Dedifferentiated amniotic fluid mesenchymal stem cell (primary cell): ENCODE measurements at regions not wholly inside any gene's neighbourhood (a gene's known extent, or its start where the extent isn't known, plus 50 kb on each side); places are given as distances from the start of the nearest gene placed in this dataset.

Experiments
- DNase-seq: peaks from one replicate; pipeline ENCODE4 v3.0.0-alpha.2; 2016; ENCODE audit errors: extremely low spot score

DNA sequence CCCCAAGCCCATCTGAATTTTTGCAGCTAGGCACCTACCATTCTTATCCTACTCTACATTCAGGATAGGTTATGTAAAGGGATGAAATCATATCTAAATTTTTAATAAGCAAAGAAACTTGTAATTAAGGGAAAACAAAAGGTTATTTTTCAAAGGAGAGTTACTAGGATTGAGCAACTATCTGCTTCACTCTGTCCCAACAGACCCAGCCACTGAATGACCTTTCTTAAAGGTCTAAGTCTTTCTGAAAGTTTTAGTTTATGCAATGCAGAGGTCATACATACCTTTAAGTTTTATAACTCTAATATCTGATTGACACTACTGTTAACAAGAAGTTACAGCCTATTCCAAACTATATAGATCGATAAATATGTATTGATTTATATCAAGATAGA is 209.2 kb upstream of the CTNNB1 start:
- DNase-seq = no peak

DNA sequence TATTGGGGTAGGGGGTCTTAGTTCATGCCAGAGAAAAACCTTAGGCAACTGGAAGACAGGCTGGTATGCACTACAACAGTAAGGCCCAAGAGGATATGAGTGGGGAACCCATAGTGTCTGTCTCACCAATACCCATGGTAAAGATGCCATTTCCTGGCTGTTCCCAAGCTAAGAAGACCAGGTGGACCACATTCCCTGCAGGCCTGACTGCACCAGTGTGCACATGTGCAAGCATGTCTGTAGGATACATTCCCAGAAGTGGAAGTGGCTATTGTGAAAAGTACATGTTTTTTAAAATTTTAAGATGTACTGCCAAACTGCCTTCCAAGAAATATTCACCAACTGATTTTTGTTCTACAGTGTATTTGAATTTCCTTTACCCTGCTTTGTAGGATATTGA is 207.3 kb upstream of the CTNNB1 start:
- DNase-seq = no peak

DNA sequence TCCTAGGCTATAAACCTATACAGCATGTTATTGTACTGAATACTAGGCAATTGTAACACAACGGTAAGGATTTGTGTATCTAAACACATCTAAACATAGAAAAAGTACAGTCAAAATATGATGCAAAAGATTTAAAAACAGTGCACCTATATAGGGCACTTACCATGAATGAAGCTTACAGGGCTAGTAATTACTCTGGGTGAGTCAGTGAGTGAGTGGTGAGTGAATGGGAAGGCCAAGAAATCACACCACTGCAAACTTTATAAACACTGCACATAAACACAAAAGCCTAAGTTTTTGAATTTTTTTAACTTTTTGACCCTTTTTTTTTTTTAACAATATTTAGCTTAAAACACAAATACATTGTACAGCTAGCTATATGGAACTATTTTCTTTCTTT is 204.7 kb upstream of the CTNNB1 start:
- DNase-seq = no peak

DNA sequence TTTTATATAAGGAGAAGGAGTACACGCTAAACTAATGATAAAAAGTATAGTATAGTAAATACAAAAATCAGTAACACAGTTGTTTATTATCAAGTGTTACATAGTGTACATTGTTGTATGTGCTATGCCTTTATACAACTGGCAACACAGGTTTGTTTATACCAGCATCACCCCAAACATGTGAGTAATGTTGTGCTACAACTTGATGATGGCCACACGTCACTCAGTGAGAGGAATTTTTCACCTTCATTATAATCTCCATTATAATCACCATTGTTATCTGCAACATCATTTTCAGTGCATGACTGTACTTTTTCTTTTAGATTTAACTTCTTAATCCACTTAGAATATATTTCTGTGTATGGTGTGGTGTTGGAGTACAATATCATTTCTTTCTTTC is 204.0 kb upstream of the CTNNB1 start:
- no peak for DNase-seq

DNA sequence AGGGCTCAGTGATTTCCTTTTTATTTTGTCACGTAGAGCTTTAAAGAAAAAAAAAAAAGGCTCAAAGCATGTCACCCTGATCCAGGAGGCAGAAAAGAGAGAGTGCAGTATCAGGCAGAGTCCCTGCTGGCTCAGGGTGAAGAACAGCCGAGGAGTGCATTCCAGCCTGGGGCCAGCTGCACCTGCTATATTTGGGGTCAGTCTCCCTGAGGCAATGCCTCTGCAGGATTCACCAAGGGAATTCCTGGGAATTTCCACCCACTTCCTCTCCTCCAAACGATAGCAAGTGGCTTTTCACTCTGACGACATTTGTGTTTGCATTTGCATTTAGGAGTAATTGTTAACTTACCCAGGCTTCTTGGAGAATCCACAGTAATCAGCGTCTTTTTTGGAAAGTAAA is 202.9 kb upstream of the CTNNB1 start:
- no peak for DNase-seq

DNA sequence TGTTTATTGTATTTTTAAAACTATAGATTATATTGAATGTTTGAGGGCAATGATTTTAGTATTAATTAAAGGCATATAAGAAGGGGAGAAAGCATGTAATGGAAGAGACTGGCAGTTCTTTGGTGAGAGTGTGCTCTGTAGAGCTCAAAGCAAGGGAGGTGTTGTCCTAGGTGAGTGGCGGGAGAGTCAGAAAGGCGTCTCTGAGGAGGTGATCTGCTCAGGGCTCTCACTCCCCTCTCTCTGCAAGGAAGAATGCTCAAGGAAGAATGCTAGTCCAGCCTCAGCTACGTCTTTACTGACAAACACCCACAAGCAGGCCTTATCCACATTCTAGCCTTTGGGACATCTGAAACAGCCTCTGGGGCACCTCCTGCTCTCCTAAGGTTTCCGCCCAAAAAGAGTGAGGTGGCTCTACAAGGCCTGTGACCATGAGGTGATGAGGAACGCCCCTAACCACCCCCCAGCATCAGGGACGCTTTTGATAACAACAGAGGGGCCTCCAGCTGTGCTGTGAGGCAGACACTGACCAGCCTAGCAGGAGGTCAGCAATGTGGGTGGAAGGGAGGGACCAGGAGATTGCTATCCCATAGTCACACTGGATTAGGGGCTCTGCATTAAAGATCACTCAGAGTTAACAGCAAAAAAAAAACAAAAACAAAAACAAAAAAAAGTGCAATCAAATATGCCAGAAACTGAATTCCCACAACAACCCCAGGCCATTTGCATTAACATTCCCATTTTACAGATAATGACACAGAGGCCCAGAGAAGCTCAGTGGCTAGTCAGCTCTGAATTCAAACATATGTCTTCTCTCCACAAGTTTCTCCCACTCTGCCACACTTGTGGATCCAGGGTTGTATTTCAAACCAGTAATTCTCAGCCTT is 202.2 kb upstream of the CTNNB1 start:
- DNase-seq = no peak

DNA sequence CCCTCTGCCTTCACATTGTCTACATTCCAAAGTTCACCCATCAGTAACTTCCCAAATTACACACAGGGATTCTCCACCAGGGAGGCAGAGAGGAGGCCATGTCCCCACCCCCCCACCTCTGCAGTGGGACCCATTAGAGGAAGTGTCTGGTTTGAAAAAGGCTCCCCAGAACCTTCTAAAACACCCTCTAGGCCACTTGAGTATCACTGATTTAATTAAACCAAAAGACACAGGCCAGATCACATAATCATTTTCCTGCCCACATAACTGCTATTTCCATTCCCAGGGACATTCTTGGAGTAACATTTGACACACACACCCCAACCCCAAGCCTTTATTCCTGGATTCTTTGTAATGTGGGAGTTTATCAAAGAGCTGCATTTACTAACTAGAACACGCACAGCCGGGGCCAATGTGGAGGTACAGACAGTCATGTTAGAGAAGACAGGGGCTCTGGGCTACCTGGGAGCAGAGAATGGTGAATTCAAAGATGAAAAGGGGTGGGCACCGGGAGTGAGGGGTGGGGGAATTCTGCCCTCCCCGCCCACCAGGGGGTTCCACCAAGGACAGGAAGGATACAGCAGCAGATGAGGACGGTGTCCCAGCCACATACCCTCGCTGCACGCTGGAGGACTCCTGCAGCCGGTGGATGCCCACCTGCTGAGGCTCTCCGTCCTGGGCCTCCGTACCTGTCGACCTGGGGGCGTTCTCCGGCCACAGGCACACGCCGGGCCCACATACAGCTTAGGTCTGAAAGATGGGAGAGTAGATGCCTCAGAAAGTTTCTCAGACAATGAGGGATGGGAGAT is 201.4 kb upstream of the CTNNB1 start:
- no peak for DNase-seq

DNA sequence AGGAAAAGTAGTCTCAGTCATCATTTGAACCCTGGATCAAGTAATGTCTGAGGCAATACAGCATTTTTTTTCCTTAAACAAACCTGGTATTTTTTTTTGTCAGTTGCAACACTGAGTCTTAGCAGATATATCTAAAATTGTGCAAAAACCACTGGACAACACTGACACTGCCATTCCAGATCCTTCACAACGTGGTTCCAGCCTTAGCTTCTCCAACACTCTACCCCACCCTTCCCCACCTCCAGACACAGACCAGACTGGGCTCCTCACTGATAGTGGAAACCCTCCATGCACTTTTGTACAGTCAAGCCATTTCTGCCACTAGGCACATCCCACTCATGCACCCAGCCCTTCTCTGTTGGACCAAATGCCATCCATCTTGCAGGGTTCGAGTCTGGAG is 199.6 kb upstream of the CTNNB1 start:
- no peak for DNase-seq

DNA sequence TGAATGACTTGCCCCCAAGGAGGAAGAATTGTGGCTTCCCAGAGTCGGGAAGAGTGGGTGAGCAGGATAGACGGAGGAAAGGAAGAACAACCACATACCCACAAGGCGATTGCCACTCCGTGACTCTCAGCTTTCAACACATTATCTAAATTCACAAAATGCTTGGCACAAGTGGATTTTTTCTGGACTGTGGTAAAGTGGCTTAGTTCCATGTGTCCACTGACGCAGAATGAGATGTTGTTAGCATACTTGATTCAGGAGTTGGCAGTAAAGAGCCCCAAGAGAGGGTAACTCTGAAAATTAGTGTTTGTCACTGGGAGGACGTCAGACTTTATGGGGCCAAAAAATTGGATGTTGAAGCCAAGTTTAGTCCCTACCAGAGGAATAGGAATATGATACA is 198.8 kb upstream of the CTNNB1 start:
- DNase-seq = no peak

DNA sequence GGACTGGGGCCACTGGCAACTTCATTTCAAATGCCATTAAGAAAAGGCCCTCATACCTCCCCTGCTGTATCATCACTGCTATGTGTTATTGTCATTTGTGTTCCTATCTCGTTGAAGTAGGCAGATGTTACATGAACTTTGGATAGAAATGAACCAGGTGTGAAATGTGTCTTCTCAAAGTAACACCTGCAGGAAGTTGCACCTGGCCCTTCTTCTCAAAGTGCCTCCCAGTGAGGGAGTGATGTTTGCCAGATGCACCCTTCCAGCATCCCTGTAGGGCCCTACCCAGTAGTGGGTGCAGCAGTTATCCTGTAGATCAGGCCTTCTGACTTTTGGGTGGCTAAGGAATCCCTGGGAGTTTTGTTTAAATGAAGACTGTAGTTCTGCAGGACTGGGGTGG is 197.7 kb upstream of the CTNNB1 start:
- no peak for DNase-seq

DNA sequence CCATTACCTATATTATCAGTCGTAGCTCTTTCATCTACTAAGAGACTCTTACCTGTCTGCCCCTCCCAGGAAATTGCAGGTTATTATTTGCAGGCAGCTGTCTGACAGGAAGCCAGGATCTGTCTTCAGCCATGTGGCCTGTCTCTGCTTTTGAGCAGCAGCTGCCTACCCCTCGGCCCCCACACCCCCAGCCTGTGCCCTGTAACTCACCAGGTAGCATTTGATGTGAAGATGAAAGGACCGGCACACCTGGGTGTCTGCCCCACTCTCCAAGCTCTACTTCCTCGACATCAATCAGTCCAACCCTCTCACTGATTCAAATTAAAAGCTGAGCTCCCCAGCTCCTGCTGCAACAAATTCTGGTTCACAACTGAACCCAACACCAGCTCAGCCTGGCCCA is 197.2 kb upstream of the CTNNB1 start:
- DNase-seq = no peak

DNA sequence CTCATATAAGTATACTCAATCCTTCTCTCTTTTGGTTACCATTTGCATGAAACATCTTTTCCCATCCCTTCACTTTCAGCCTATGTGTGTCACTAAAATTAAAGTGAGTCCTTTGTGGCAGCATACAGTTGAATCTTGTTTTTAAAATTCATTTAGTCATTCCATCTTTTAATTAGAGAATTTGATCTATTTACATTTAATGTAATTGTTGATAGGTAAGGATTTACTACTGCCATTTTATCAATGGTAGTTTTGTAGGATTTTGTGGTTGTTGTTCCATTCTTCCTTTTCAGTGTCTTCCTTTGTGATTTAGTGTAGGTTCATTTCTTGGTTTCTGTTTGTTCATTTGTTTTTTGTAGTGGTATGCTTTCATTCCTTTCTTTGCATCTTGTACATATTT is 191.9 kb upstream of the CTNNB1 start:
- DNase-seq = no peak

DNA sequence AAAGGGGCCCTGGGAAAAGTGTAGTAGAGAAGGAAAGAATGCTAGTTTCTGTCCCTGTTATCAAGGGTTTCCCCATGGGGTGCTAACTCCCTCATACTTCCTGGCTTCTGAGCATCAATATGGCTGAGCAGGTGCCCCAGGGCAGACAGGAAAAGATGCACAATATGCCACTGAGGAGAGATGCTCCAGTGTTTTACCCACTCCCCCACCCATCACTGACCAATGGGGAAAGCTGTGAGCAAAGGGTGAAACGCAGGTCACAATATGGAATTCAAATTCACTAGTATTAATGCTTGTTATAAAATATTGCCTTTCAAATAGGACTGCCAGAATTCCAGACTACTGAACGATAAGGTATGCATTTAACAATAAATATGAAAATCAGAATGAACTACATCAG is 187.5 kb upstream of the CTNNB1 start:
- no peak for DNase-seq

DNA sequence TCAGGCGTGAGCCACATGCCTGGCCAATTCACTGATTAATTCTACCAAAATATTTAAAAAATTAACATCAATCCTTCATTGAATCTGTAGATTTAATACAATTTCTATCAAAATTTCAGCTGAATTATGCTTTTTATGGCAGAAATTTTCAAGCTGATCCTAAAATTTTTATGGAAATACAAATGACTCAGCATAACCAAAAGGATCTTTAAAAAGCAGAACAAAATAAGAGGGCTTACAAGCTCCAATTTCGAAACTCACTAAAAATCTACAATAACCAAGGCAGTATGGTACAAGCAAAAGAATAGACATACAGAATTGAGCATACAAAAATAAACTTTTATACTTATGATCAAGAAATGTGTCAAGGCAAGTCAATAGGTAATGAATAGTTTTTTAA is 180.4 kb upstream of the CTNNB1 start:
- DNase-seq = no peak

DNA sequence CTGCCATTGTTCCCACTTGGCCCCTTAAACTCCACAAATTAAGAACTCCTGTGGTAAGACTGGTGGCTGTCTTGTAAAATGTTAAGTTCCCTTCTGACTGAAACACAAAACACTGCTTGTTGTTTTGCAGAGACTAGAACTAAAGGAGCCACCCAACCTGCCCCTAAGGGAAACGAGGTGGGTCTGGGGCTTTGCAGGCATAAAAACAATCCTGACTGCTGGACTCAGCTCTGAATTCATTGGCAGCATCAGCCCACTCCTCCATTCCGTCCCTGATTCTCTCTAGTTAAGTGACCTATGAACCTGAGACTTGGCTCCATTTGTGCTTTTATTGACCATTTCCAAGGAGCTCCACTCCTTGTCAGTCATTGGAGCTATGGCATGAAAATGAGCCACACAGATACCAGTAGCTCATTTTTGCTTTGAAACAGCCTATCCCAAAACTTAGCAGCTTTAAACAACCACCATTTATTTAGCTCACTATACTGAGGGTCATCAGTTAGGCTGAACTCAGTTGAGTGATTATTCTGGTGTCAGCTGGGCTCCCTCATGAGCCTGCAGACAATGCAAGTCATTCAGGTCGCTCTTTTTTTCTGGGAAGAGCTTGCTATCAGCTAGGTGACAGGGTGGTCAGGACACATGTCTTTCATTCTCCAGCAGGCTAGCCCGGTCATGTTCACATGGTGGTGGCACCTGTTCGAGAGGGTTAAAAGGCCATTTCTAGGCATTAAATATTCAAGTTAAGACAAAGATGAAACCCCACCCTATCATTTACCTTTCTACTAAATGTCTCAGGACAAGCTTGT is 175.1 kb upstream of the CTNNB1 start:
- no peak for DNase-seq

DNA sequence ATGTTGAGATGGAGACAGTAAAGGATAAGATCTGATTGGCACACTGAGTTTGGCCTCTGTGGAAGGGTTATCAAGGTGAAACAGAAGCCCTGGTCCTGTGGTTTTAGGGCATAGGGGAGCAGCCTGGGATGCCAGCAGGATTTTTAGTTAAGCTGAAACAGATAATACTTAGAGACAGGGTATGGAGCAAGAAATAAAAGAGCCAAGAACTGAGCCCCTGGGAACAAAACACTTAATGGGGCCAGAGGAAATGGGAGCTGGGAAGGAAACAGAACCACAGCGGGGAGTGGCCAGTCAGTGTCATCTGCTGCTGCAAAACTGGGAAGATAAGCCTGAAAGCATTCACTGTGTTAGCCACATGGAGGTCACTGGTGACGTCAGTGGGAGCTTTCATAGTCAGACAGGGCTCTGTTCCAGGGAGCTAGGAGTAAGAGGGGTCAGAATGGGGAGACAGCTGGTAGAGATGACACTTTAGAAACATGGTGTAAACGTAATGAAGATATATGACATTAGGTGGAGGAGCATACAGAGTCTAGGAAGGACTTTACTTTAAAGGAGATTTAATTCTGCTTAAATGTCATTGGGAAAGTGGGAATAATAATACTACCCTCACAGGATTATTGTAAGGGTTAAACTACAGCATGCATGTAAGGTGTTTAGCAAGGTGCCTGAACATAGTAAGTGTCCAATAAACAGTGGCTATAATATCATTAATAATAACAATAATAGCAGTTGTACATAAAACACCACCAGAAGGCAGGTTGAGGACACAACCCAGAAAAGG is 172.7 kb upstream of the CTNNB1 start:
- DNase-seq = no peak

DNA sequence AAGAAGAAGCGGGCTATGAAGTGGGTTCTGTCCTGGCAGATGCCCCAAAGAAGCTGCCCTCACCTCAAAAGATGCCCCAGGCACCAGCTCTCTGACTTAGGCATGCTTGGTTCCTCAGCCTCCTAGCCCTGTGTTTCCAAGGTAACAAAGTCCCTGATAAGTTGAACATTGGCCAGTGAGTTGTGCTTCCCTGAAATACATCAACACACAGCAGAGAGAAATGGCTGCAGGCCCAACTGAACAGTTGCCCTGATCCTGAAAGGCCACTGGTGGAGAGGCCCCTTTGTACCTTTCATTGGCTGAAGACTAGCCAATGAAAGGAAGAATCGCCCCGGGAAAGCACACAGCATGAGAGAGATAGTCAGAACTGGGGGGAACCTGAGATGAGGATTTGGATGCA is 169.9 kb upstream of the CTNNB1 start:
- DNase-seq = no peak

DNA sequence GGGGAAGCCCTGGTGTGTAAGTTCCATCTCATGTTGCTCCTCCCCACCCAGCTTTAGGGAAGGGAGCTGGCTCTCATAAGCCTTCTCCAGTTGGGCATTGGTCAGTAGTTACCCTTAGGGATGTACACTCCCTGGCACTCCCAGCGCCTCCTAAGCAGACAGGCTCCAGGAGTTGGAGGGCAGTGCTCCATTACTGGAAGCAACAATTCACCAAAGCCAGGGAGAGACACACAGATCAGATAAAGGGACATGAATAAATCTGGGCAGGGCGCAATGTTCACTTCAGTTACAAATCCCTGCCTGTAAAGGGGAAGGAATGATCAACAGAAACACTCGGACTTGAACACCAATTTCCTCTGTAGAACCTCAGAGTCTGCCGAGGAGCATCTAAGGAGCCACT is 169.1 kb upstream of the CTNNB1 start:
- no peak for DNase-seq

DNA sequence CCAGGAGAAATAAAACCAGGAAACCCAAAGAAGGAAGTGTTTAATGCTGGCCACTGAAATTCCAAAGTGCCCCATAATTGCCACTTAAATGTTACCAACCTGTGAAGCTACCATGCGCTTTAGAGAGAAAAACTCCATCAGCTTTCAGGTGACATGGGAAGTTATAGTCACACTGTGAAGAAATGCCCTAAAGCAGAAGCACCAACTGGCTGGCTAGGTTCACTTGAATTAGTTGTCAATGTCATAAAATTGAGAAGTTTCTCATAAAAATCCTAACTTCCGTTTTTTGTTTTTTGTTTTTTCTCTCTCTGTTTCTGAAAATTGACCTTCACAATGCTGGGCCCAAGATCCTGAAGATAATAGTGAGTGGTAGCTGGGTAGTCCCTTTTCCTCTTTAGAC is 167.9 kb upstream of the CTNNB1 start:
- DNase-seq = no peak

DNA sequence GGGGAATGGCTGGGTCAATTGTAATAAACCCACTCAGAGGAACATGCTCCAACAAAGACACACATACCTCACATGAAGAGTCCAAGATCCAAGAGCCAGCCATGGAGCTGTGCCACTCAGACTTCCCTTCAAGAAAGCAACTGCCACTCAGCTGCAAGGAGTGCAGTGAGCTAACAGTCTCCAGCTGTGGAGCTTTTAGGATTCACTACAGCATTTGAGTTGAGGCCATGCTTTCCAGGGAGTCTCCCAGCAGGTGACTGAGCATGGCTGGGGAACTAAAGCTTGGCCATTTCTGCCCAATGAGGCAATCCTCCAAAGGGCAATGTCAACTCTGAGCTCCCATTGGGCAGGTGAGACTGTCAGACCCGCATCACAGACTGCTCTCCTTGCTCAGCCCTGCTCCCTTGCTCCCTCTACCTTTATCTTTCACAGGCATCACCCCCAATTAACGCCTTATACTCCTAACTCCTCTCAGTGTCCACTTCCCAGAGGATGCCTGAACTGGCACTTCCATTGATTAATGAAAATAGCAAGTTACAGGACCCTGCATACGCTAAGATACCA is 165.3 kb upstream of the CTNNB1 start:
- DNase-seq = no peak

DNA sequence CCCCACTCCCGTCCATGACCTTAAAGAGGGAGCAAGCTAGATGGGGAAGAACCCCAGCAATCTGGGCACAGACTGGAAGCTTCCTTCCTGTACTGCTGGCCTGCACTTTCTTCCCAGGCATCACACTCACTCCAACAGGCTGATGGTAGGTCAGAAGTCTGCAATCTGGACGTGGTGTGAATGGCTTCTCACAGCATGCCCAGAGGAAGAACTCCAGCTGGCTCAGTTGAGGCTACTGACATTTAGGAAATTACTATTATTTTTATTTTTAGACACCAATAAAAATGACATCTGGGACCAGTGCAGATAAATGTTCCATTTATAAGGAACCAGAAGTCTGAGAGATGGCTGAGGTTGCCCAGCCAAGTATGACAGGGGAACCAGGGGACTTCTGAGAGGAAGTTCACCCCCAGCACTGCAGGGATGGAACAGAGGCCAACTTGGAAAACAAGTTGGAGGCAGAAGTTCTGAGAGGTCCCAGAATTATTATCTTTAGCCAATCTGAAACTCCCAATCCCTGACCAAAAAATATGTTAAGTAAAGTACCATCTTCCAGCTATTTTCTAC is 163.8 kb upstream of the CTNNB1 start:
- no peak for DNase-seq
